Stomach smooth muscle (tissue), 2 donors: ENCODE measurements at regions not wholly inside any gene's neighbourhood (a gene's known extent, or its start where the extent isn't known, plus 50 kb on each side); places are given as distances from the start of the nearest gene placed in this dataset.

Experiments
- H3K27ac ChIP-seq: one replicate; pipeline ENCODE4 v1.7.0; 2013; ENCODE audit warnings: mild to moderate bottlenecking, low read length, inconsistent platforms
- H3K27me3 ChIP-seq, 2 donors: one replicate each; pipeline ENCODE4 v1.7.0; 2013; ENCODE audit warnings: low read length in 2 of 2; ENCODE audit not compliant: insufficient read depth in 2 of 2, control insufficient read depth in 1 of 2
- H3K36me3 ChIP-seq, 2 donors: one replicate each; pipeline ENCODE4 v1.7.0; 2013; ENCODE audit warnings: low read length in 2 of 2; ENCODE audit not compliant: control insufficient read depth in 2 of 2, insufficient read depth in 2 of 2
- H3K4me1 ChIP-seq: one replicate; pipeline ENCODE4 v1.7.0; 2013; ENCODE audit warnings: low read length; ENCODE audit not compliant: control insufficient read depth, insufficient read depth
- H3K4me3 ChIP-seq, 2 donors: one replicate each; pipeline ENCODE4 v1.7.0; 2013; ENCODE audit warnings: low read length in 2 of 2
- H3K9ac ChIP-seq, 2 donors: one replicate each; pipeline ENCODE4 v1.7.0; 2013; ENCODE audit warnings: low read length in 2 of 2, mild to moderate bottlenecking in 1 of 2
- H3K9me3 ChIP-seq, 2 donors: one replicate each; pipeline ENCODE4 v1.7.0; 2013; ENCODE audit warnings: low read length in 2 of 2; ENCODE audit not compliant: control insufficient read depth in 2 of 2
- donor health status: healthy.
- donor health status: Pancreatic carcinoma.

- Histone ChIP-seq H3K4me3 (no peak overlapping the region), H3K9ac (no peak overlapping the region), H3K36me3 (no peaks in the 10 kb centered on the region), H3K27me3 (no peaks in the 10 kb centered on the region), H3K4me1 (peaks cover 5% of the 10 kb centered on the region), H3K9me3 (no peaks in the 10 kb centered on the region), H3K27ac (no peak overlapping the region)
Measured at GRCh38 chr14:65354715-65355114, 57.8 kb upstream of the FUT8 start.

- Histone ChIP-seq H3K9ac (no peak overlapping the region), H3K4me3 (no peak overlapping the region), H3K27me3 (no peaks in the 10 kb centered on the region), H3K9me3 (no peaks in the 10 kb centered on the region), H3K36me3 (no peaks in the 10 kb centered on the region), H3K4me1 (peaks cover 5% of the 10 kb centered on the region), H3K27ac (no peak overlapping the region)
Measured at GRCh38 chr14:65356327-65356836, 56.1 kb upstream of the FUT8 start.

- Histone ChIP-seq H3K9ac (no peak overlapping the region), H3K4me1 (peaks cover 5% of the 10 kb centered on the region), H3K9me3 (no peaks in the 10 kb centered on the region), H3K27me3 (no peaks in the 10 kb centered on the region), H3K4me3 (no peak overlapping the region), H3K27ac (no peak overlapping the region), H3K36me3 (no peaks in the 10 kb centered on the region)
Measured at GRCh38 chr14:65357113-65357512, 55.4 kb upstream of the FUT8 start.

GRCh38 chr14:65357689-65358088, 54.8 kb upstream of the FUT8 start:
- H3K4me3 ChIP-seq, result no peak overlapping the region
- H3K27ac ChIP-seq, result no peak overlapping the region
- H3K36me3 ChIP-seq, result no peaks in the 10 kb centered on the region

GRCh38 chr14:65359503-65359902, 53.0 kb upstream of the FUT8 start:
- H3K27ac ChIP-seq, result no peak overlapping the region
- no peaks in the 10 kb centered on the region for H3K9me3 ChIP-seq
- no peaks in the 10 kb centered on the region for H3K36me3 ChIP-seq
- no peaks in the 10 kb centered on the region for H3K27me3 ChIP-seq
- no peak overlapping the region for H3K4me3 ChIP-seq
- peaks cover 5% of the 10 kb centered on the region for H3K4me1 ChIP-seq
- H3K9ac ChIP-seq, result no peak overlapping the region

More at GRCh38 chr14:65357689-65358088, 54.8 kb upstream of the FUT8 start:
- peaks cover 5% of the 10 kb centered on the region for H3K4me1 ChIP-seq
- H3K9ac ChIP-seq, result no peak overlapping the region
- H3K9me3 ChIP-seq, result no peaks in the 10 kb centered on the region
- no peaks in the 10 kb centered on the region for H3K27me3 ChIP-seq

- no peak overlapping the region for H3K9ac ChIP-seq
- H3K4me1 ChIP-seq, result peaks cover 5% of the 10 kb centered on the region
- H3K27ac ChIP-seq, result no peak overlapping the region
- no peaks in the 10 kb centered on the region for H3K36me3 ChIP-seq
- H3K9me3 ChIP-seq, result no peaks in the 10 kb centered on the region
- no peaks in the 10 kb centered on the region for H3K27me3 ChIP-seq
- no peak overlapping the region for H3K4me3 ChIP-seq
Measured at GRCh38 chr14:65360144-65360784, 52.3 kb upstream of the FUT8 start.

- H3K27ac ChIP-seq, result no peak overlapping the region
Measured at GRCh38 chr14:65361920-65362319, 50.6 kb upstream of the FUT8 start.

More at GRCh38 chr14:65361920-65362319, 50.6 kb upstream of the FUT8 start:
- H3K4me1 ChIP-seq, result peaks cover 5% of the 10 kb centered on the region
- H3K9ac ChIP-seq, result no peak overlapping the region
- no peaks in the 10 kb centered on the region for H3K27me3 ChIP-seq
- no peaks in the 10 kb centered on the region for H3K36me3 ChIP-seq
- H3K9me3 ChIP-seq, result no peaks in the 10 kb centered on the region
- no peak overlapping the region for H3K4me3 ChIP-seq
